ENCODE measurements at regions not wholly inside any gene's neighbourhood (a gene's known extent, or its start where the extent isn't known, plus 50 kb on each side); places are given as distances from the start of the nearest gene placed in this dataset.

DNA sequence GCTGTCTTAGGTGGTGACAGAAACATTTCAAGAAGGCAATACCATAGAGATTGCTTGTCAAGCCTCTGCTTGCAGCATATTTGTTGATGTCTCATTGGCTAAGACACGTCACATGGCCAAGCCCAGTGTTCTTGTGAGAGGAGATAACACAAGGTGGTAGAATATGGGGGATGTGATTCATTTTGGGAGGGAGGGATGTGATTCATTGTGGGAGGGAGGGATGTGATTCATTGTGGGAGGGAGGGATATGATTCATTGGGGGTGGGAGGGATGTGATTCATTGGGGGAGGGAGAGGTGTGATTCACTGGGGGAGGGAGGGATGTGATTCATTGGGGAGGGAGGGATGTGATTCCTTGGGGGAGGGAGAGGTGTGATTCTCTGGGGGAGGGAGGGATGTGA is 470.5 kb upstream of the SALL1 start:
- no peak for TF ChIP-seq CTCF (conservative IDR thresholded peaks at IDR 0.05)
- no peak for TF ChIP-seq EZH2 (IDR thresholded peaks at IDR 0.05; ENCODE audit: low read depth)
